Stomach (tissue), 8 donors: ENCODE measurements at regions not wholly inside any gene's neighbourhood (a gene's known extent, or its start where the extent isn't known, plus 50 kb on each side); places are given as distances from the start of the nearest gene placed in this dataset.

ENCODE experiments used
- DNase-seq, 2 donors: peaks; one replicate each; pipeline versions ENCODE4 v3.0.0 to v3.0.0-alpha.2; 2013 to 2019
- H3K27ac ChIP-seq, 5 donors: fragments of 200-600 bp in 4 of 5; sonication (generic) in 4 of 5; one replicate each; pipeline ENCODE4 v1.5.1; 2013 to 2019; ENCODE audit warnings: mild to moderate bottlenecking in 1 of 5, moderate library complexity in 1 of 5
- H3K27me3 ChIP-seq, 3 donors: fragments of 200-600 bp; sonication (generic); one replicate each; pipeline ENCODE4 v1.5.1; 2017 to 2019; ENCODE audit warnings: mixed run types in 1 of 3
- H3K36me3 ChIP-seq, 4 donors: fragments of 200-600 bp; sonication (generic); 1 replicate in 3 of 4; 2 replicates in 1 of 4; pipeline ENCODE4 v1.5.1; 2016 to 2019
- H3K4me1 ChIP-seq, 4 donors: fragments of 200-600 bp; sonication (generic); one replicate each; pipeline ENCODE4 v1.5.1; 2016 to 2019
- H3K4me3 ChIP-seq, 4 donors: fragments of 200-600 bp; sonication (generic) in 3 of 4; one replicate each; pipeline ENCODE4 v1.5.1; 2016 to 2019; ENCODE audit warnings: mild to moderate bottlenecking in 1 of 4
- H3K9me3 ChIP-seq, 4 donors: fragments of 200-600 bp; sonication (generic); one replicate each; pipeline ENCODE4 v1.5.1; 2016 to 2019
- CTCF ChIP-seq, 7 experiments: fragments of 450-650 bp in 4 of 7; fragments of 200-600 bp in 3 of 7; sonication (generic) in 3 of 7; IDR thresholded peaks; one replicate each; pipeline ENCODE4 v1.5.1; 2016 to 2019; ENCODE audit warnings: antibody characterized with exemption in 7 of 7, control low read depth in 2 of 7, mild to moderate bottlenecking in 1 of 7
- EP300 ChIP-seq: sonication (generic); formaldehyde crosslinking; IDR thresholded peaks from one replicate; pipeline ENCODE4 v1.6.1; 2017; ENCODE audit warnings: antibody characterized with exemption
- POLR2A ChIP-seq, 4 donors: fragments of 450-650 bp; IDR thresholded peaks; one replicate each; pipeline ENCODE4 v1.6.1; 2016; ENCODE audit warnings: antibody characterized with exemption in 4 of 4, control low read depth in 2 of 4, mild to moderate bottlenecking in 1 of 4, moderate library complexity in 1 of 4
- POLR2AphosphoS5 ChIP-seq, 3 donors: sonication (generic); formaldehyde crosslinking; IDR thresholded peaks; one replicate each; pipeline ENCODE4 v1.6.1; 2016; ENCODE audit warnings: antibody characterized with exemption in 3 of 3
- WGBS, 5 donors: extraction: QIAGEN DNeasy Blood & Tissue Kit in 3 of 5; methylation state at CpG; one replicate each; pipeline versions ENCODE4 v1.1.5 to v1.1.7; 2013 to 2018; 5-methylcytosine and 5-hydroxymethylcytosine counted together
- intact Hi-C: fragments of 100-400 bp; cut with DNase I; formaldehyde crosslinking; loops from one replicate; pipeline ENCODE4 v1.15.1; 2023; ENCODE audit warnings: low total_unique reads
- donor health status: healthy with polysubstance abuse.
- donor health status: Bipolar disorder and iron deficiency.
- donor health status: healthy.

- no peaks in the 10 kb centered on the region for H3K27me3 ChIP-seq
- intact Hi-C loops = no loop called here
- H3K4me3 ChIP-seq = no peak overlapping the region
- peak in 1 of 2 donors; percentile 63 for DNase-seq
- no peaks in the 10 kb centered on the region for H3K36me3 ChIP-seq
- peak overlapping the region in 3 of 5 donors; percentile 63 to 77 (median 71) for H3K27ac ChIP-seq
- peaks cover 0 to 40% (median 18%) of the 10 kb centered on the region in 4 donors for H3K4me1 ChIP-seq
- 61 to 74% (median 71%) methylated on average over 8 of the region's 8 CpGs for whole genome bisulfite sequencing, 5 donors
- H3K9me3 ChIP-seq = no peaks in the 10 kb centered on the region
- TF ChIP-seq POLR2AphosphoS5 (IDR thresholded peaks at IDR 0.05) (peak in 1 of 3 donors; percentile 35), EP300 (peak; percentile 32), CTCF (IDR thresholded peaks at IDR 0.05) (no peak)
These were observed 474.0 kb downstream of the RPS24 start for GRCh38 chr10:78507510-78508160.

GRCh38 chr10:78508955-78509748 lies 475.5 kb downstream of the RPS24 start:
- no peak overlapping the region for H3K4me3 ChIP-seq
- peak in 1 of 2 donors; percentile 35 for DNase-seq
- H3K36me3 ChIP-seq = no peaks in the 10 kb centered on the region
- H3K27ac ChIP-seq = peak overlapping the region in 2 of 5 donors; percentile 71 to 77
- H3K27me3 ChIP-seq = no peaks in the 10 kb centered on the region
- WGBS, 5 donors = 77 to 87% (median 86%) methylated on average over 6 of the region's 6 CpGs
- H3K4me1 ChIP-seq = peaks cover 0 to 43% (median 18%) of the 10 kb centered on the region in 4 donors
- TF ChIP-seq POLR2AphosphoS5 (IDR thresholded peaks at IDR 0.05) = no peak
- no peak for TF ChIP-seq CTCF (IDR thresholded peaks at IDR 0.05)
- TF ChIP-seq POLR2A (IDR thresholded peaks at IDR 0.05) = no peak
- no peak for TF ChIP-seq EP300
- intact Hi-C loops = no loop called here
- H3K9me3 ChIP-seq = no peaks in the 10 kb centered on the region

- peak overlapping the region in 4 of 5 donors; percentile 52 to 77 (median 62) for H3K27ac ChIP-seq
- H3K9me3 ChIP-seq = no peaks in the 10 kb centered on the region
- DNase-seq = peak in 1 of 2 donors; percentile 49
- no peaks in the 10 kb centered on the region for H3K36me3 ChIP-seq
- no peaks in the 10 kb centered on the region for H3K27me3 ChIP-seq
- WGBS, 5 donors = 51 to 80% (median 76%) methylated on average over 11 to 12 of the region's 12 CpGs
- H3K4me3 ChIP-seq = no peak overlapping the region
- peaks cover 0 to 55% (median 30%) of the 10 kb centered on the region in 4 donors for H3K4me1 ChIP-seq
- TF ChIP-seq EP300 = no peak
- TF ChIP-seq POLR2AphosphoS5 (IDR thresholded peaks at IDR 0.05) = no peak
- TF ChIP-seq POLR2A (IDR thresholded peaks at IDR 0.05) = no peak
- TF ChIP-seq CTCF (IDR thresholded peaks at IDR 0.05) = no peak
- intact Hi-C loops = no loop called here
These were observed 477.1 kb downstream of the RPS24 start for GRCh38 chr10:78510566-78511323.
